H1 (cell line): ENCODE measurements at regions not wholly inside any gene's neighbourhood (a gene's known extent, or its start where the extent isn't known, plus 50 kb on each side); places are given as distances from the start of the nearest gene placed in this dataset.

ENCODE experiments used
- KDM1A ChIP-seq: fragments of 200-600, 300-600 bp; sonication (generic); IDR thresholded peaks from 2 replicates; pipeline ENCODE4 v1.7.1; 2016; ENCODE audit warnings: mild to moderate bottlenecking, low read length, borderline replicate concordance
- MAFK ChIP-seq: IDR thresholded peaks from 2 replicates; pipeline ENCODE4 v1.6.1; 2012; ENCODE audit warnings: low read depth, mild to moderate bottlenecking, improper control_type of control experiment, low read length
- NANOG ChIP-seq: IDR thresholded peaks from 2 replicates; pipeline ENCODE4 v1.6.1; 2011; ENCODE audit warnings: low read length, low read depth, mild to moderate bottlenecking, inconsistent platforms; ENCODE audit not compliant: insufficient read depth, poor library complexity, severe bottlenecking
- TEAD4 ChIP-seq: IDR thresholded peaks from 2 replicates; pipeline ENCODE4 v1.6.1; 2012; ENCODE audit warnings: low read depth, low read length, inconsistent platforms, mixed read lengths
- TF ChIP-seq, protein P1 (sequence below): IDR thresholded peaks from 2 replicates; pipeline ENCODE4 v1.6.1; 2012; ENCODE audit warnings: inconsistent platforms

DNA sequence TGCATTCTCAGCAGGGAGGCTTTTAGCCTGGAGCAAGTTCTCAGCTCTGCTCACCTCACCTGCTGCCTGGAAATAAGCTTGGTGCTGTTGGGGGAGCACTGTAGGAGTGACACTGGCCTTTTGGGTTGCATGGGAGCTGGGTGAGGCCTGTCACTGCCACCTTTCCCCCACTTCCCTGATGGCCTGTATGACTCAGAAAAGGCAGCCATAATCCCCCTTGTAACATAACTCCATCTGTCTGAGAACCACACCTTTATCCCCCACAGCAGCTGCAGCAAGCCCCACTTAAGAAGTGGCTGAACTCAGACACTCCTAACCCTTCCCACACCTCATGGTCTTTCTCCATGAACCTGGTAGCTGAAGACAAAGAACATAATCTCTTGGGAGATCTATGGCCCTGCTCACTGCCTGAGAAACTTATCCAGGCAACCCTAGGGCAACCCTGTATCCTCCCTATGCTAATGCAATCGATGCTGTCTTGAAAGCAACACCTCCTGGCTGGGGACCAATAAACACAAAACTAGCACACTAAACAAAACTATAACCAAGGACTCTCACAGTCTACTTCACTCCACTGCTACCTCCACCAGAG, 258.9 kb upstream of the OSR1 start (continued):
- TF ChIP-seq NANOG (no peak), MAFK (no peak), KDM1A (no peak), TEAD4 (no peak)
- TF ChIP-seq, protein P1, sequence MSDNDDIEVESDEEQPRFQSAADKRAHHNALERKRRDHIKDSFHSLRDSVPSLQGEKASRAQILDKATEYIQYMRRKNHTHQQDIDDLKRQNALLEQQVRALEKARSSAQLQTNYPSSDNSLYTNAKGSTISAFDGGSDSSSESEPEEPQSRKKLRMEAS: no peak
